ENCODE measurements at regions not wholly inside any gene's neighbourhood (a gene's known extent, or its start where the extent isn't known, plus 50 kb on each side); places are given as distances from the start of the nearest gene placed in this dataset.

- H3K27ac ChIP-seq (ENCODE audit: low read depth), result no peak overlapping the region
- peak overlapping the region; percentile 90 for H2AFZ ChIP-seq
- peaks cover 9% of the 10 kb centered on the region for H3K9me2 ChIP-seq (ENCODE audit: insufficient read depth)
- H3K9me3 Mint-ChIP-seq, result no peaks in the 10 kb centered on the region
- H3K27ac Mint-ChIP-seq, result no peak overlapping the region
- H3K27me3 ChIP-seq (ENCODE audit: insufficient read depth), result no peaks in the 10 kb centered on the region
- no peak overlapping the region for H3K4me3 Mint-ChIP-seq
- no peaks in the 10 kb centered on the region for H3K36me3 Mint-ChIP-seq (ENCODE audit: low read depth)
- ATAC-seq (no peak), DNase-seq (ENCODE audit: low spot score) (no peak)
- H3K36me3 ChIP-seq (ENCODE audit: insufficient read depth), result no peaks in the 10 kb centered on the region
- peaks cover 11% of the 10 kb centered on the region; the same call in 2 of the 3 replicates for H3K4me1 Mint-ChIP-seq
- TF ChIP-seq ZNF114 (CRISPR knock-in tag; IDR thresholded peaks at IDR 0.05), result no peak
- no peak for TF ChIP-seq POLR2AphosphoS5 (IDR thresholded peaks at IDR 0.05; ENCODE audit: low read depth)
- no peak for TF ChIP-seq STAT1 (IDR thresholded peaks at IDR 0.05; ENCODE audit: unreplicated experiment)
- TF ChIP-seq CTCF (conservative IDR thresholded peaks at IDR 0.05; ENCODE audit: low read depth in 2 of 2), result no peak
- TF ChIP-seq NANOG (IDR thresholded peaks at IDR 0.05; ENCODE audit: borderline replicate concordance), result no peak
- TF ChIP-seq CREB1 (CRISPR knock-in tag; IDR thresholded peaks at IDR 0.05; ENCODE audit: low read depth), result no peak
- H3K27me3 Mint-ChIP-seq (ENCODE audit: insufficient read depth, low read depth, poor library complexity), result peaks cover 5% of the 10 kb centered on the region
- H3K4me2 ChIP-seq, result no peak overlapping the region
- H3K4me1 ChIP-seq (ENCODE audit: insufficient read depth), result peaks cover 8% of the 10 kb centered on the region; the same call in 1 of the 2 replicates
- no peaks in the 10 kb centered on the region for H4K20me1 ChIP-seq (replicated peaks; ENCODE audit: insufficient read depth)
- no peak overlapping the region for H3K4me3 ChIP-seq
- H3F3A ChIP-seq (replicated peaks; ENCODE audit: low read depth), result no peaks in the 10 kb centered on the region
- H3K79me2 ChIP-seq (replicated peaks; ENCODE audit: insufficient read depth), result no peaks in the 10 kb centered on the region
Measured at GRCh38 chr4:182969651-182970279, 52.6 kb upstream of the DCTD start.

GRCh38 chr4:182968917-182969650 lies 51.9 kb upstream of the DCTD start:
- H3F3A ChIP-seq (replicated peaks; ENCODE audit: low read depth), result no peaks in the 10 kb centered on the region
- no peaks in the 10 kb centered on the region for H3K79me2 ChIP-seq (replicated peaks; ENCODE audit: insufficient read depth)
- H3K4me1 ChIP-seq (ENCODE audit: insufficient read depth), result peaks cover 8% of the 10 kb centered on the region; the same call in 1 of the 2 replicates
- H3K9me3 Mint-ChIP-seq, result no peaks in the 10 kb centered on the region
- peaks cover 11% of the 10 kb centered on the region; the same call in 2 of the 3 replicates for H3K4me1 Mint-ChIP-seq
- no peaks in the 10 kb centered on the region for H4K20me1 ChIP-seq (replicated peaks; ENCODE audit: insufficient read depth)
- ATAC-seq (no peak; the same call in 2 of the 3 replicates), DNase-seq (ENCODE audit: low spot score) (peak; percentile 51)
- no peak overlapping the region for H3K4me2 ChIP-seq
- no peak overlapping the region for H3K4me3 ChIP-seq
- H3K36me3 Mint-ChIP-seq (ENCODE audit: low read depth), result no peaks in the 10 kb centered on the region
- no peak overlapping the region for H3K27ac Mint-ChIP-seq
- peaks cover 5% of the 10 kb centered on the region for H3K9me2 ChIP-seq (ENCODE audit: insufficient read depth)
- peak overlapping the region; percentile 90 for H2AFZ ChIP-seq
- H3K36me3 ChIP-seq (ENCODE audit: insufficient read depth), result no peaks in the 10 kb centered on the region
- no peak overlapping the region for H3K27ac ChIP-seq (ENCODE audit: low read depth)
- H3K4me3 Mint-ChIP-seq, result no peak overlapping the region
- H3K27me3 Mint-ChIP-seq (ENCODE audit: insufficient read depth, low read depth, poor library complexity), result peaks cover 5% of the 10 kb centered on the region
- H3K27me3 ChIP-seq (ENCODE audit: insufficient read depth), result no peaks in the 10 kb centered on the region
- TF ChIP-seq REST (IDR thresholded peaks at IDR 0.05; ENCODE audit: unreplicated experiment) (no peak), ZNF331 (CRISPR knock-in tag; IDR thresholded peaks at IDR 0.05; ENCODE audit: low read depth) (no peak), ZNF462 (CRISPR knock-in tag; IDR thresholded peaks at IDR 0.05) (no peak), NANOG (IDR thresholded peaks at IDR 0.05; ENCODE audit: borderline replicate concordance) (no peak), CREB1 (CRISPR knock-in tag; IDR thresholded peaks at IDR 0.05; ENCODE audit: low read depth) (no peak)
